HG03457 (cell line): ENCODE measurements at regions not wholly inside any gene's neighbourhood (a gene's known extent, or its start where the extent isn't known, plus 50 kb on each side); places are given as distances from the start of the nearest gene placed in this dataset.

Source experiments
- ATAC-seq: cut with Tn5 transposase; IDR thresholded peaks from one replicate; pipeline ENCODE4 v1.9.1; 2021; ENCODE audit warnings: moderate number of reproducible peaks; ENCODE audit not compliant: unreplicated experiment

DNA sequence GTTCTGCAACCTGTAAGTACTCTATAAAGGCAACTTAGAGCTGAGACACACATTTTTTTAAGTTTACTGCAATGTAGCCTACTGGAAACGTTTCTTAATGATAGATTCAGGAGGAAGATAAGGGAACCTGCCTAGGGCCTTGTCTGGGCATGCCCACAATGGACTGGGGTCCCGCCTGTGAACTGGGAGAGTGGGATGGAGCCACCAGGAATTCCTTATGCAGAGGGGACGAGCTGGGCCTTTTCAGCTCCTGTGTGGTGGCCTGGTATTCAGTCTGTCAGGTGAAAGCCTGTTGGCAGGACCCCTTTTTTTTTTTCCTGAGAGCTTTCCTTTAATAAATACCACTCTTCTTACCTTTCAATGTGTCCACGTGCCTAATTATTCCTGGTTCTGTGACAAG, 384.4 kb upstream of the ZWINT start:
- ATAC-seq = no peak

DNA sequence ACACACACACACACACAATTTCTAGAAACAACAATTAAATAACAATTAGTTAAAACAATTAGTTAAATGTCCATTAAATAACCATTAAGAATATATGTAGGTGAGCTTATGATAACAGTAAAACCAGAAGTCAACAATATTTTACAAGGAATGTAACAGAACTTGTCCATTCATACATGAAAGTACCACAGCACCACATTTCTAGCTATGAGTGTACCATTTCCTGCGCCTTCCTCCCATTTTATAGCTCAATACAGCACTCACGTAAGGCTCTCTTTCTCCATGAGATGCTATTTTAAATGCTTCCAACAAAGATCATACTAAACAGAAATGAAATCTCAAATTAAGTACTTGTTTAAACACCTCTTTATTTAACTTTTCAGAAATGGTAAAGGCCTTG, 367.3 kb upstream of the ZWINT start:
- ATAC-seq = no peak

DNA sequence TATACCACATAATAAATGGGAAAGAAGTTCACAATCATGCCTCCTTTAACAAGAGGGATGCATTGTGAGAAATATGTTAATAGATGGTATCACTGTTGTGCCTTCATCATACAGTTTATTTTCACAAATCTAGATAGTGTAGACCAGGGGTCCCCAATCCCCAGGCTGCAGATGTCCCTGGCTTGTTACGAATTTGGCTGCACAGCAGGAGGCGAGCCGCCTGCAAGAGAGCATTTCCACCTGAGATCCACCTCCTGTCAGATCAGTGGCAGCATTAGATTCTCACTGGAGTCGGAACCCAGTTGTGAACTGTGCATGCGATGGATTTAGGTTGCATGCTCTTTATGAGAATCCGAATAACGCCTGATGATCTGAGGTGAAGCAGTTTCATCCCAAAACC, 361.9 kb upstream of the ZWINT start:
- ATAC-seq = no peak

DNA sequence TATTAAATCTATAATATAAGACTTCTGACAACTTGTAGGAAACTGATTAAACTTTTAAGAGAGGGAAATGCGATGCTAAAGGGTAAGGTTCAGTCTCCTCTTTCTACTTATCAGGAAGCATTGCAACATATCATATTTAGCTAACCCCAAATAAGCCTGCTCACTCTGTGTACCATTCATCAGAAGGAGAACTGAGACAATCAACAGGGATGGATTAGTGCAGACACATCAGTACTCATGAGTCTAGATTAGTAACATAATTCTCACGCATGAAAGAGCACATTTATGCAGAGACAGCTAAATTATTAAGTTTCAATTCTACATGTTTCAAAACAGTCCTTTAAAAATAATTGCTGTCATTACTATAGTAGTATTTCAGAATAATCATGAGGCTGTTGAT, 354.2 kb upstream of the ZWINT start:
- no peak for ATAC-seq

DNA sequence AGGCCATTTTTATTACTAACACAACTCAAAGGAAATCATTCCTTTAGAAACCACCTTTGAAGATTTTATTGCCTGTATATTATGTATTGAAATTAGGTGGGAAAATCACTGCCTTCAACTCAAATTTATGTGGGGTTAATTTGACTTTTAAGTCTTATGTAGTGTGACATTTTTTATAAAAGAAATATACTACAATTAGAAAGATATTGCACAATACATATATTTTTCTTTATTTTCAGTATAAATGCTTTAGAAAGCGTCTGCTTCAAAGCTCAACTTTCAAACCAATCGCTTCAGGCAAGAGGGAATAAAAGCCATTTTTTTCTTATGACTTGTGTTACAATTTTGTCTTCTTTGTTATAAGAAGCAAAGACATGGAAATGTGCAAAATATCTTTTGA, 337.4 kb upstream of the ZWINT start:
- no peak for ATAC-seq

DNA sequence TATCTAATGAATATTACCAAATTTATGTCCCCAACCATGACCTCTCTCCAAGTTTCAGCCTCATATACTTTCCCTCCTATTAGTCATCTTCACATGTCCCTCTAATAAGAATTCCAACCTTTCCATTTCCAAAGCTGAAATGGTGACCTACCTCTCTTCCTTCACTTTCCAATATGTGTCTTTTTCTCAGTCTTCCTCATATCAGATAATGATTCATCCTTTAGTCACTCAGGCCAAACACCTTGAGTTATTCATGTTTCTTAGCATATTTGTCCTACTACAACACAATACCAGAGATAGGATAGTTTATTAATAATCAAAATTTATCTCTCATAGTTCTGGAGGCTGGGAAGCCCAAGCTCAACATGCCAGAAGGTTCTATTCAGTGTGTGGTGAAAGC, 318.5 kb upstream of the ZWINT start:
- no peak for ATAC-seq

DNA sequence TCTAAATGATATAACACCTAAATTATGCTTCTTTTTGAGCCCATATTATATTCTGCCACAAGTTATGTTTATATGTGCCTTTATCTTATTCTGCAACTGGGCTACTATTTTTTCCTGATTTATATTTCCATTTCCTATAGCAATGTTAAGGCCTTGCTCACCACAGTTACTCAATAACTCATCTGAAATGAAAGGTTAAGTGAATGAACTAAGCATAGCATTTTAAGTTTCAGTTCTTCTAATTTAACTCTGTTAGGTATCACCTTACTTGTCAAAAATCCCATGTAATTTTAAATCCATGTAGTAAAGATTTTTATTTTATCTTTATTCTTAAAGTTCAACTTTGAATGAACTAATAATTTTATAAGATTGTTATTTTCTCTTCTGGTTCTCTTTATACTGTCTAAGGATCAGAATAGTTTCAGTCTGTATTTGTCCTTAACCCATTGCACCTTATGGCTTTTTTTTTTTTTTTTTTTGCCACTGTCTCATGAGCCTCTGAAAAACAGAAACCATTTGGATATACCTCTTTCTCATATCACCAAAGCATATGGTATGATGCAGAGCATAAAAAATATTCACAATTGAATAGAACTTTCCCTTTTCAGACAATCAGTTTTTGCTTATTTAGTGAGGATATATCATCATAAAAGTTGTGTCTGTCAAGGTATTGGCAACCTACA, 301.8 kb upstream of the ZWINT start:
- ATAC-seq = peak; percentile 95

DNA sequence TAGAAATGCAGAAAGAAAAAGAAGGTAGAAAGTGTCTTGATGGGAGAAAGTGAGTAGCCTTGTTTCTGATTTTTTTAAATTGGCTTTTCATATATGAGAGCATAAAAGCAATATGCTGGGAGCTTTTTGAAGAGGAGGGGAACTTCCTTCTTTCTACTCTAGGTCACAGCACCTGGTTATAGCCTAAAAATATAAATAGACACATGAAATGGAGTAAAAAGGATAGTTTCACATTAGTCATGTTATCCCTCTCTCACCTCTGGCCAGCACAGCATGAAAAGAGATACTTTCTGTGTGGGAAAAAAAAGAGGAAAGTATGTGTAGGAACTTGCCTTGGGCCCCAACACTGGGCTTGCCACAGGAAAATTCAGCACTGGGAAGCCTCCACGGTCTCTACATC, 292.2 kb upstream of the ZWINT start:
- ATAC-seq = no peak

DNA sequence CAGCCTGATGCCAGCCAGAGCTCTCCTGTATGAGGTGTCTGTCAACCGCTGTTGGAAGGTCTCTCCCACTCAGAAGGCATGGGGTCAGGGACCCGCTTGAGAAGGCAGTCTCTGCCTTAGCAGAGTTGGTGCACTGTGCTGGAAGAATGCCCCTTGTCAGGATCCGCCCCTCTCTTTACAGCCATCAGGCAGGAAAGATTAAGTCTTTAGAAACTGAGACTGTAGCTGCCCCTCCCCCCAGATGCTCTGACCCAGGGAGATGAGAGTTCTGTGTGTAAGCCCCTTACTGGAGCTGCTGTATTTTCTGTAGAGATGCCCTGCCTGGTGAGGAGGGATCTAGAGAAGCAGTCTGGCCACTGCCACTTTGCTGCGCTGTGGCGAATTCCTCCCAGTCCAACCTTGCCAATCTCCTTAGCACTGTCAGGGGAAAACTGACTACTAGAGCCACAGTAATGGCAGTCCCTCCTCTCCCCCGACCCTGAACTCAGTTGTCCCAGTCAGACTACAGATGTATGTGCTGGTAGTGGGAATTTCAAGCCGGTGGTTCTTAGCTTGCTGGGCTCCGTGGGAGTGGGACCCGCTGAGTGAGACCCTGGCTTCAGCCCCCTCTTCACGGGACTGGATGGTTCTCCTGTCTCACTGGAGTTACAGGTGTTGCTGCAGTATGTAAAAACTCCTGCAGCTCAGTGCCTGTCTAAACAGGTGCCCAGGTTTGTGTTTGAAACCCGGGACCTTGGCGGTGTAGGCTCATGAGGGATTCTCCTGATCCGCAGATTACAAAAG, 285.5 kb upstream of the ZWINT start:
- no peak for ATAC-seq

DNA sequence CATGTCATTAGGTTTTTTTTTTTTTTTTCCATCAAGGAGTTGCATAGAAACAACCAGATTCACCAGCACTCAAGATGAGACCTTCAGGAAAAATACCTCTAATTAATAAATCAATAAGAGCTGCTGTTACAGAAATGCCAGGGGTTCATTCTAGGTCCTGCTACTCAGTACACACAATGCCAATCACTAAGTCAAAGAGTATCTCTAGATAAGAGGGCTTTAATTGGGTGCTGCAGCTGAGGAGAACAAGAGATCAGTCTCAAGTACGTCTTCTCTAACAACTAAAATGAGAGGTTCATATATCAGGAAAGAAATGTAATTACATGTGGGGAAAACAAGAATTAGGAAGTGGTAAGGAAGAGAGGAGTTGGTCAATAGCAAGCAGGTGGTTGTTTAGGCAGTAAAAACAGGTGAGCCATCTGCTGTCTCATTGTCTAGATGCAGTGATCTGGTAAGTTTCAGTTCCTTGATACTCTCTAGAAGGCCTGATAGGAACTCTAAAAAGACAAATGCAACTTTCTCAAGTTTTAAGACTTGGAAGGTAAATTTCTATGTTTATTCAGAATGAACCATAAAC, 272.9 kb upstream of the ZWINT start:
- peak; percentile 94 for ATAC-seq

DNA sequence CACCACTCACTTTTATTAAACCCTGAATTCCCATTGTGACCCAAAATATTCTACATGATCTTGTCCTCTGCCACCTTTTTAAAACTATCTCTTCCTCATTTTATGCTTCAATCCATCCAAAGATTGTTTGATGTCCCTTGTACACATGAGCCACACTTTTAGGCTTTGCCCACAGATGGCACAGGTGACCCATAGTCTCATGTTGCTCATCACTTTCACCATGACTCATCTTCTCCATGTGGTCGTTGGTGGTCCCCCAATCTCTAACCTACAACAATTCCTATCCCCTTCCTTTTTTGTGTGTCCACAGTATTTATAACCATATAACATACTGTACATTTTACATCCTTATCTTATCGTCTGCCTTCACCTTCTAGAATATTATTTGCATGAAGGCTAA, 271.5 kb upstream of the ZWINT start:
- no peak for ATAC-seq

DNA sequence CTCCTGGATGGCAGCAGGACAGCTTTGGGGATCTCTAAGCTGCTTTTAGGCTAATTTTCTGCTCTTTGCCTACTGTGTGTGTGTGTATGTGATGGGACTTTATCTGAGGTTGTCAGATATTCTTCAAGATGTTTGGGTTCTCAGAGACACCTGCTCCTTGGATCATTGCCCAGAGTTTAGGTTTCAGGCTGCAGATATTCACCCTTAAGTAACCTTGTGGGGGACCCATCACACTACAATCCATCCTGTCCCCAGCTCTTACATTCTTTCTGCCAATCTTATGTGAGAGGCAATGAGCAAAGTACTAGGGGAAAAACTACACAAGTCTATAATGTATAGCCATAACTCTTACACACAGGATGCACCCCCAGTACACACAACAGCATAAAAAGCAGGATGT, 263.0 kb upstream of the ZWINT start:
- peak; percentile 70 for ATAC-seq

DNA sequence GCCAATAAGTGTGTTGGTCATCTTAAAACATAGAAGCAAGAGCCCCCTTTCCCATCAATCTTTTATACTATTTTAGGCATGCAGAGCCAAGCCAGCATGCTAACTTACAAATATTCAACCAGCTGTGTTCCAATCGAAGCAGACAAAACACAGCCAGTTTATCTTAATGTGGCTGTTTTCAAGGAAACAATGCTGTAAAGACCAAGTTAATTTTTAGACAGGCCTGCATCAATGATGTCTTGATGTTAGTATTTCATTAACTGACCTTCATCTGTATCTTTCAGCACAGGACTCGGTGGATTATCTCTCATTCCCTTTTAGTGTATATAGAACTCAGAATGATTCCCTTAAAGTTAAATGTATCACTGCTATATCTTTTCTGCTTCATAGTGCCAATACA, 262.0 kb upstream of the ZWINT start:
- ATAC-seq = peak; percentile 46

DNA sequence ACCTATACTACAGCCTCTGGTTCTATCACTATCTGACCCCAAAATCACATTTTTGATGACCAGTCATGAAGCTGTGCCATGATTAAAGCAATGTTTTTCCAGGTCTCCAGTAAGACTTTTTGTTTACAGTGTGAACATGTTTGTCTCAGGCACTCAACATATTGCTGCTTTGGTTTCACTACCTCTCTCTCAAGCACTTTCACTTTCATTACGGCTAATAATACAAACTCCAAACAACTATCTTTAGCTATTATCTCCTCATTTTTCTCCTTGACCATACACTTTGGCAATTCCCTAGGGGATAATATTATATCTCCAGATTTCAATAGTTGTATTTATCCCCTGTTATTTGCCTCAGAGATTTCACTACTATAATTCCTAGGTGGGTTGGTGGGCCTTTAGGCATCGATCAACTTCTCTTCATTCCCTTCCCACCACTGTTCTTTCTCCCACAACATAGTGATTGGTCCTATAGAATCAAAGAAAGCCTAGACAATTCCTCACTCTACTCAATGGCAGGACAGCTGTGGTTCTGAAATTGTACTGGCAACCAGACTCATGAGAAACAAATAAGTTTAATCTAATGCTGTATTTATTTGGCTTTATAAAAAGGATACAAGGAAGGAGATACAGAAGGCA, 261.4 kb upstream of the ZWINT start:
- ATAC-seq = peak; percentile 70

DNA sequence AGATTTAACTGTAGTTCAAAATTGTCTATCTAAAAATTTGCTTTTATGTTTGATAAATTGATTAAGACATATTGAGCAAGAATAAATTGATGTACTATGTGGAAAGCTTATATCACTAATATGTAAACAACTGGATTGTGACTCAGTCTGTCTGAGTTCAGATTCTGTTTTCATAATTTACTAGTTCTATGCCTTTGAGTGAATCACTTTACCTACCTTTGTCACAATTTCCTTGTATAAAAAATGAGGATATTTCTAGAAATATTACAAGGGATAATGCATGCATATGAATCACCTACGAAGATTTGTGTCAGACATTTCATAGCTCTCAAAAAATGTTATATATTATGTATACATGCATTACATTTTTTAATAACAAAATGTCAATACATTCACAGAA, 245.1 kb upstream of the ZWINT start:
- ATAC-seq = no peak

DNA sequence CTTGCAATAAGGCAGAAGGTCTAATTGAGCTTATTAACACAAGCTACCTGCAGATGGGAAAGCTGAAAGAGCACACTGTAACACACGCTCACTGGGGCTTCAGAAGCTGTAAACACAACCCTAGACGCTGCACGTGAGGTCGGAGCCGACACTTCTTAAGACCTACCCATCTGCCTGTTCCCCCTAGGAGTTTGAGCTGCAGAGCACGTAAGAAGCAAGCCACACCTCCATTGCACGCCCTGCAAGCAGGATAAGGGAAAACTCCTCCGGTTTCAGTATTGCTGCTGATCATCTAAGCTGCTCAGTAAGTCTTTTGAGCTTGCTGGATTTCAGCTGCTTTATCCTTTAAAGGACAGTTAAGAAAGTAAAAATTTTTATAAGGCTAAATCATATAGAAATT, 244.0 kb upstream of the ZWINT start:
- ATAC-seq = no peak

DNA sequence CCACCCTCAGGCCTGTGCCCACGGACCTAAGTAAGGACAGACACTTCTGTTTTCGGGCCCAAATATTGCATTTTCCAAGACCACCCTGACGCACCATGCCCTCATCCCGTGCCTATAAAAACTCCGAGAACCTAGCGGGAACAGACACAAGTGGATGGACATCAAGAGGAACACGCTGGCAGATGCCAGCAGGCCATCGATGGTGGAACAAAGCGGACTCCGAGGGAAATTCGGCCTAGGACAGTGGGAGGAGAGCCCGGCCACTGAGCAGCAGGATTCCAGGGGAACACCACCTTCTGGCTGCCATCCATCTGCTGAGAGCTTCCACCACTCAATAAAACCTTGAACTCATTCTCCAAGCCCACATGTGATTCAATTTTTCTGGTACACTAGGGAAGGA, 243.6 kb upstream of the ZWINT start:
- no peak for ATAC-seq

DNA sequence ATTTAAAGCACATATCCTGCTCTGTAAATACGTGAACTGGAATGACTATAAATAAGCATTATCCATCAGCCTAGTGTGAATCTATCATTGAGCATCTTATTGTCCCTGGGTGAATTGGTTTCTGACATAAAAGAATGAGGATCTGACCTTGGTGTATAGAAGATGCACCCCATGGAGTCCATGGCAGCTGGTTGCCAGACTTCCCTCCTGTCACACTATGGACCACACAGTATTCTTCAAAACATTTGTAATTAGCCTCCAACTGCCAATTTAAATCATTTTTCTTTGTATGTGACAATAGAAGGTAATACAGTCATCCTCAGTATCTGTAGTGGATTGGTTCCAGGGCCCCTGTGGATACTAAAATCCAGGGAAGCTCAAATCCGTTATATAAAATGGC, 238.1 kb upstream of the ZWINT start:
- no peak for ATAC-seq

DNA sequence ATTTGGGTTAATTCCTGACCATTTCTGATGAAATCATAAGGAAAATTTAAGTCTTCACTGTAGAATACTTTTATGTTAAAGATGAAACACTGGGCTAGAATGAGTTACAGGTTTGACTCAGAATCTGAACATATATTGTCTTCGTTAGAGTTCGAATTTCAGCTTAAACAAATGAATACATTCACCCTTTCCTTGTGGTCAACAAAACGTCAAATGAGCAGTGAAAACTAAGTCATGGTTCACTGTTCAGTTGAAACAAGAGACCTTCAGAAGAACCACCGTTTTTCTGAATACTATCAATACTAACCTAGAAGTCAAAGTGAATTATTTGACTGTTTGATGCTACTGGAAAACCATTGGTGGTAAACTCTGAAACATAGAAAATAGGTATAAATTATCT, 235.2 kb upstream of the ZWINT start:
- ATAC-seq = no peak

DNA sequence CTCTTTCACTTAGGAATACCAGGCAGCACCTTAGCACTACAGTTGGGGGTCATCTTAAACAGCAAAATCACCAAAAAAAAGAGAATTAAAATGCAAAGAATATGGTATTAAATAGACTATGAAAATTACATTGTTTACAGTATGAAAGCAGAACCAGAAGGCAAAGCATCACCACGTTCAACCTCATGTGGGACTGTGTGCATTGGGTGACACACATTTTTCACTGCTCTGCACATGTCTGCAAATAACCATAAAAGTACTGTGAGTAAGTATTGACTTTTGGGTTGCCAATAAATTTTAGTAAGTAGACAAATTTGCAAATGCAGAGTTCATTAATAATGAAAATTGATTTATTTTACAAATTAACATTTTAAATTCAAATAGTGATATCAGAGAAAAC, 232.1 kb upstream of the ZWINT start:
- no peak for ATAC-seq

DNA sequence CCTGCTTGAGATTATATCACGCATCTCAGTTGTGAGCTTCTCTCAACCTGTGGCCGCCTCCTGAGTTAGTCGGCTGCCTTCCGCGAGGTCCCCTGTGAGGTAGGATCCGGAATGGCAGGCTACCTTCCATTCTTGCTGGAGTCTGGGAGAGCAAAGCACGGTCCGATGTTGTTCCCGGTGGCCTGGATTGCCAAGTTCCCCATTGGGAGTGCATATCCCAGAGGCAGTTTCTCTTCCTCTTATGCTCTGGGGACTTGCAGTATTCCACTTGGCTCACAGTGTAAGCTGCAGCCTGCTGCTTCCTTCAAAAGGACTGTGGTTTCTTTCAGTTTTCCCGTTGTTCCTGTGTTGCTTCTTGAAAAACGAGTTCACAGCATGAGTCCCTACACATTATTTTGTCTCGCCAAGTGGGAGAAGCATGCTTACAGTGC, 225.4 kb upstream of the ZWINT start:
- ATAC-seq = no peak
